ENCODE measurements at regions not wholly inside any gene's neighbourhood (a gene's known extent, or its start where the extent isn't known, plus 50 kb on each side); places are given as distances from the start of the nearest gene placed in this dataset.

DNA sequence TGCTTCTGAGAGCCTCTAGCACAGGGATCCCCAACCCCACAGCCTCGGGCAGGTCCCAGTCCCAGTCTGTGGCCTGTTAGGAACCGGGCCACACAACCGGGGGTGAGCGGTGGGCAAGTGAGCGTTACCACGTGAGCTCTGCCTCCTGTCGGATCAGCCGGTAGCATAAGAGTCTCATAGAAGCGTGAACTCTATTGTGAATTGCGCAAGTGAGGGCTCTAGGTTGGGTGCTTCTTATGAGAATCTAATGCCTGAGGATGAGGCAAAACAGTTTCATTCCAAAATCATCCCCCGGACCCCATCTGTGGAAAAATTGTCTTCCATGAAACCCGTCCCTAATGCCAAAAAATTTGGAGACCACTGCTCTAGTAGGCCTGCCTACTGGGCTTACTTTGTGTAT lies 87.0 kb upstream of the UBL3 start:
- TF ChIP-seq, protein P1, sequence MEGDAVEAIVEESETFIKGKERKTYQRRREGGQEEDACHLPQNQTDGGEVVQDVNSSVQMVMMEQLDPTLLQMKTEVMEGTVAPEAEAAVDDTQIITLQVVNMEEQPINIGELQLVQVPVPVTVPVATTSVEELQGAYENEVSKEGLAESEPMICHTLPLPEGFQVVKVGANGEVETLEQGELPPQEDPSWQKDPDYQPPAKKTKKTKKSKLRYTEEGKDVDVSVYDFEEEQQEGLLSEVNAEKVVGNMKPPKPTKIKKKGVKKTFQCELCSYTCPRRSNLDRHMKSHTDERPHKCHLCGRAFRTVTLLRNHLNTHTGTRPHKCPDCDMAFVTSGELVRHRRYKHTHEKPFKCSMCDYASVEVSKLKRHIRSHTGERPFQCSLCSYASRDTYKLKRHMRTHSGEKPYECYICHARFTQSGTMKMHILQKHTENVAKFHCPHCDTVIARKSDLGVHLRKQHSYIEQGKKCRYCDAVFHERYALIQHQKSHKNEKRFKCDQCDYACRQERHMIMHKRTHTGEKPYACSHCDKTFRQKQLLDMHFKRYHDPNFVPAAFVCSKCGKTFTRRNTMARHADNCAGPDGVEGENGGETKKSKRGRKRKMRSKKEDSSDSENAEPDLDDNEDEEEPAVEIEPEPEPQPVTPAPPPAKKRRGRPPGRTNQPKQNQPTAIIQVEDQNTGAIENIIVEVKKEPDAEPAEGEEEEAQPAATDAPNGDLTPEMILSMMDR (IDR thresholded peaks at IDR 0.05; ENCODE audit: borderline replicate concordance, extremely low read depth, low read length, poor library complexity, severe bottlenecking) = no peak
- TF ChIP-seq EZH2 (IDR thresholded peaks at IDR 0.05; ENCODE audit: borderline replicate concordance, low read depth, low read length, severe bottlenecking) = no peak
